Stomach (tissue), 8 donors: ENCODE measurements at regions not wholly inside any gene's neighbourhood (a gene's known extent, or its start where the extent isn't known, plus 50 kb on each side); places are given as distances from the start of the nearest gene placed in this dataset.

Source experiments
- DNase-seq, 2 donors: peaks; one replicate each; pipeline versions ENCODE4 v3.0.0 to v3.0.0-alpha.2; 2013 to 2019
- H3K27ac ChIP-seq, 5 donors: fragments of 200-600 bp in 4 of 5; sonication (generic) in 4 of 5; one replicate each; pipeline ENCODE4 v1.5.1; 2013 to 2019; ENCODE audit warnings: mild to moderate bottlenecking in 1 of 5, moderate library complexity in 1 of 5
- H3K27me3 ChIP-seq, 3 donors: fragments of 200-600 bp; sonication (generic); one replicate each; pipeline ENCODE4 v1.5.1; 2017 to 2019; ENCODE audit warnings: mixed run types in 1 of 3
- H3K36me3 ChIP-seq, 4 donors: fragments of 200-600 bp; sonication (generic); 1 replicate in 3 of 4; 2 replicates in 1 of 4; pipeline ENCODE4 v1.5.1; 2016 to 2019
- H3K4me1 ChIP-seq, 4 donors: fragments of 200-600 bp; sonication (generic); one replicate each; pipeline ENCODE4 v1.5.1; 2016 to 2019
- H3K4me3 ChIP-seq, 4 donors: fragments of 200-600 bp; sonication (generic) in 3 of 4; one replicate each; pipeline ENCODE4 v1.5.1; 2016 to 2019; ENCODE audit warnings: mild to moderate bottlenecking in 1 of 4
- H3K9me3 ChIP-seq, 4 donors: fragments of 200-600 bp; sonication (generic); one replicate each; pipeline ENCODE4 v1.5.1; 2016 to 2019
- CTCF ChIP-seq, 7 experiments: fragments of 450-650 bp in 4 of 7; fragments of 200-600 bp in 3 of 7; sonication (generic) in 3 of 7; IDR thresholded peaks; one replicate each; pipeline ENCODE4 v1.5.1; 2016 to 2019; ENCODE audit warnings: antibody characterized with exemption in 7 of 7, control low read depth in 2 of 7, mild to moderate bottlenecking in 1 of 7
- EP300 ChIP-seq: sonication (generic); formaldehyde crosslinking; IDR thresholded peaks from one replicate; pipeline ENCODE4 v1.6.1; 2017; ENCODE audit warnings: antibody characterized with exemption
- POLR2A ChIP-seq, 4 donors: fragments of 450-650 bp; IDR thresholded peaks; one replicate each; pipeline ENCODE4 v1.6.1; 2016; ENCODE audit warnings: antibody characterized with exemption in 4 of 4, control low read depth in 2 of 4, mild to moderate bottlenecking in 1 of 4, moderate library complexity in 1 of 4
- POLR2AphosphoS5 ChIP-seq, 3 donors: sonication (generic); formaldehyde crosslinking; IDR thresholded peaks; one replicate each; pipeline ENCODE4 v1.6.1; 2016; ENCODE audit warnings: antibody characterized with exemption in 3 of 3
- WGBS, 5 donors: extraction: QIAGEN DNeasy Blood & Tissue Kit in 3 of 5; methylation state at CpG; one replicate each; pipeline versions ENCODE4 v1.1.5 to v1.1.7; 2013 to 2018; 5-methylcytosine and 5-hydroxymethylcytosine counted together
- intact Hi-C: fragments of 100-400 bp; cut with DNase I; formaldehyde crosslinking; loops from one replicate; pipeline ENCODE4 v1.15.1; 2023; ENCODE audit warnings: low total_unique reads
- donor health status: healthy with polysubstance abuse.
- donor health status: Bipolar disorder and iron deficiency.
- donor health status: healthy.

GRCh38 chr20:12019715-12020114 is 102.0 kb downstream of the BTBD3 start:
- no peak for TF ChIP-seq EP300
- no peak for TF ChIP-seq POLR2A (IDR thresholded peaks at IDR 0.05)
- no peak for TF ChIP-seq POLR2AphosphoS5 (IDR thresholded peaks at IDR 0.05)
- TF ChIP-seq CTCF (IDR thresholded peaks at IDR 0.05) = no peak
- Histone ChIP-seq H3K4me3 (no peak overlapping the region), H3K27me3 (no peaks in the 10 kb centered on the region), H3K9me3 (no peaks in the 10 kb centered on the region), H3K27ac (no peak overlapping the region), H3K4me1 (no peaks in the 10 kb centered on the region), H3K36me3 (no peaks in the 10 kb centered on the region)
- DNase-seq = no peak
- intact Hi-C loops = no loop called here
- WGBS, 5 donors = 56 to 66% (median 63%) methylated on average over 3 of the region's 3 CpGs

GRCh38 chr20:12020846-12021245 is 103.2 kb downstream of the BTBD3 start:
- Histone ChIP-seq H3K27ac (no peak overlapping the region), H3K9me3 (no peaks in the 10 kb centered on the region), H3K4me1 (no peaks in the 10 kb centered on the region), H3K4me3 (no peak overlapping the region), H3K27me3 (no peaks in the 10 kb centered on the region), H3K36me3 (no peaks in the 10 kb centered on the region)
- intact Hi-C loops = no loop called here
- DNase-seq = no peak
- TF ChIP-seq POLR2AphosphoS5 (IDR thresholded peaks at IDR 0.05) (no peak), POLR2A (IDR thresholded peaks at IDR 0.05) (no peak), CTCF (IDR thresholded peaks at IDR 0.05) (no peak), EP300 (no peak)
- WGBS, 5 donors = 49 to 72% (median 54%) methylated on average over 4 of the region's 4 CpGs

- TF ChIP-seq POLR2AphosphoS5 (IDR thresholded peaks at IDR 0.05) (no peak), EP300 (no peak), POLR2A (IDR thresholded peaks at IDR 0.05) (no peak), CTCF (IDR thresholded peaks at IDR 0.05) (no peak)
- no peaks in the 10 kb centered on the region for H3K27me3 ChIP-seq
- no peak overlapping the region for H3K4me3 ChIP-seq
- no peaks in the 10 kb centered on the region for H3K36me3 ChIP-seq
- H3K9me3 ChIP-seq = no peaks in the 10 kb centered on the region
- no peak overlapping the region for H3K27ac ChIP-seq
- intact Hi-C loops = no loop called here
- DNase-seq = no peak
- H3K4me1 ChIP-seq = no peaks in the 10 kb centered on the region
- WGBS, 5 donors = 91 to 98% (median 94%) methylated on average over 2 of the region's 2 CpGs
Observed at GRCh38 chr20:12022126-12022525, 104.4 kb downstream of the BTBD3 start.

- TF ChIP-seq POLR2AphosphoS5 (IDR thresholded peaks at IDR 0.05) (no peak), CTCF (IDR thresholded peaks at IDR 0.05) (no peak), EP300 (no peak), POLR2A (IDR thresholded peaks at IDR 0.05) (no peak)
- no peaks in the 10 kb centered on the region for H3K9me3 ChIP-seq
- WGBS, 5 donors = 83 to 94% (median 94%) methylated on average over 3 of the region's 3 CpGs
- no peaks in the 10 kb centered on the region for H3K27me3 ChIP-seq
- H3K4me3 ChIP-seq = no peak overlapping the region
- H3K36me3 ChIP-seq = no peaks in the 10 kb centered on the region
- no peak overlapping the region for H3K27ac ChIP-seq
- H3K4me1 ChIP-seq = no peaks in the 10 kb centered on the region
- DNase-seq = no peak
- intact Hi-C loops = no loop called here
Observed at GRCh38 chr20:12023194-12023795, 105.6 kb downstream of the BTBD3 start.
